ENCODE measurements at regions not wholly inside any gene's neighbourhood (a gene's known extent, or its start where the extent isn't known, plus 50 kb on each side); places are given as distances from the start of the nearest gene placed in this dataset.
A peak's percentile ranks its signal among the peaks of the same experiment; 100 is the strongest.

- TF ChIP-seq NFE2L2 (IDR thresholded peaks at IDR 0.05; ENCODE audit: low read depth, low read length), result no peak
- peak; percentile 100 for TF ChIP-seq CTCF (conservative IDR thresholded peaks at IDR 0.05; ENCODE audit: low read depth, low read length)
- TF ChIP-seq POLR2A (IDR thresholded peaks at IDR 0.05; ENCODE audit: low read depth, low read length), result 0 out of 2 replicates have a peak, but pooled peaks have one; percentile 37
- no peak for TF ChIP-seq RFX5 (IDR thresholded peaks at IDR 0.05; ENCODE audit: low read depth, low read length)
- TF ChIP-seq RAD21 (IDR thresholded peaks at IDR 0.05; ENCODE audit: low read length), result peak; percentile 94
- TF ChIP-seq SMC3 (IDR thresholded peaks at IDR 0.05; ENCODE audit: low read depth, low read length), result peak; percentile 87
- TF ChIP-seq USF2 (IDR thresholded peaks at IDR 0.05; ENCODE audit: low read depth, low read length), result no peak
- no peak for TF ChIP-seq CHD1 (IDR thresholded peaks at IDR 0.05; ENCODE audit: low read depth, low read length)
- 0 out of 2 replicates have a peak, but pooled peaks have one; percentile 11 for TF ChIP-seq CEBPB (IDR thresholded peaks at IDR 0.05; ENCODE audit: low read depth, low read length)
These were observed 402.9 kb upstream of the SLC14A2 start for GRCh38 chr18:45212181-45213039.

All from IMR-90 (cell line).